GM19351 (cell line): ENCODE measurements at regions not wholly inside any gene's neighbourhood (a gene's known extent, or its start where the extent isn't known, plus 50 kb on each side); places are given as distances from the start of the nearest gene placed in this dataset.
"Not testable (repeated sequence)": the region's sequence is repeated elsewhere in the genome, so short reads cannot be mapped to it uniquely, and the experiment has no call there.

ENCODE experiments used
- ATAC-seq: cut with Tn5 transposase; IDR thresholded peaks from one replicate; pipeline ENCODE4 v1.9.1; 2021; ENCODE audit warnings: mild to moderate bottlenecking, moderate library complexity; ENCODE audit not compliant: unreplicated experiment

GRCh38 chr10:120047926-120048325, 155.4 kb downstream of the SEC23IP start:
- no peak for ATAC-seq

GRCh38 chr10:120048391-120048790, 155.9 kb downstream of the SEC23IP start:
- no peak for ATAC-seq

GRCh38 chr10:120051671-120052070, 159.1 kb downstream of the SEC23IP start:
- no peak for ATAC-seq

- no peak for ATAC-seq
Observed at GRCh38 chr10:120052964-120053702, 160.6 kb downstream of the SEC23IP start.

GRCh38 chr10:120059790-120060189, 167.3 kb downstream of the SEC23IP start:
- not testable (repeated sequence) for ATAC-seq

GRCh38 chr10:120067427-120067826, 174.9 kb downstream of the SEC23IP start:
- no peak for ATAC-seq

- ATAC-seq: no peak
Observed at GRCh38 chr10:120069700-120070099, 177.2 kb downstream of the SEC23IP start.

- no peak for ATAC-seq
Observed at GRCh38 chr10:120075349-120075748, 182.8 kb downstream of the SEC23IP start.

- ATAC-seq: no peak
Observed at GRCh38 chr10:120076996-120077706, 184.6 kb downstream of the SEC23IP start.

- no peak for ATAC-seq
Observed at GRCh38 chr10:120077707-120078492, 185.4 kb downstream of the SEC23IP start.

GRCh38 chr10:120085096-120085796, 192.7 kb downstream of the SEC23IP start:
- no peak for ATAC-seq

- no peak for ATAC-seq
Observed at GRCh38 chr10:120086066-120086465, 193.5 kb downstream of the SEC23IP start.

- no peak for ATAC-seq
Observed at GRCh38 chr10:120087109-120087508, 194.6 kb downstream of the SEC23IP start.

GRCh38 chr10:120095875-120096274, 203.3 kb downstream of the SEC23IP start:
- ATAC-seq: no peak

- no peak for ATAC-seq
Observed at GRCh38 chr10:120097766-120098165, 205.2 kb downstream of the SEC23IP start.

- ATAC-seq: no peak
Observed at GRCh38 chr10:120098232-120098930, 205.9 kb downstream of the SEC23IP start.

GRCh38 chr10:120103738-120104560, 211.4 kb downstream of the SEC23IP start:
- ATAC-seq: no peak

- no peak for ATAC-seq
Observed at GRCh38 chr10:120105001-120105400, 212.5 kb downstream of the SEC23IP start.

GRCh38 chr10:120105492-120105891, 213.0 kb downstream of the SEC23IP start:
- ATAC-seq: no peak
